Fibroblast of skin of right quadriceps (primary cell): ENCODE measurements at regions not wholly inside any gene's neighbourhood (a gene's known extent, or its start where the extent isn't known, plus 50 kb on each side); places are given as distances from the start of the nearest gene placed in this dataset.
"Not testable (repeated sequence)": the region's sequence is repeated elsewhere in the genome, so short reads cannot be mapped to it uniquely, and the experiment has no call there.

Experiments used
- DNase-seq: peaks from one replicate; pipeline ENCODE4 v3.0.0-alpha.2; 2013

GRCh38 chr19:29873801-29874575 lies 62.2 kb downstream of the CCNE1 start:
- no peak for DNase-seq

DNA sequence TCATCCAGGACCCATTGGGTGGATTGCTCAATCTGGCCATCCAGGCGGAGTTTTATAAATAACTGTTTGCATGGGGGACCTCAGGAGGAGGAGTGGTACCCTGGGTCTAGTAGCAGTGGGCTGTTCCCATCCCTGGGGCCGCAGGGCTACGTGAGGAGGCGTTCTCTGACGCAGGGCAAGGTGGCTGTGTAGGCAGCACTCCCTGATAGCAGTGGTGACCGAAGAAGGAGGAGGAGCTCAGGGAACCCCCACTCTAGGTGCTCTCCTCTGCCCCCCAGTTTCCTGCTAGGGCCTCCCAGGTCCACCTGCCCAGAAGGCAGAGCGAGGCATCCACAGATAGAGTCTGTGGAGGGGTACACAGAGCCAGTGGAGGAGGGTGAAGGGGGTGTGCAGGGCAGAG lies 64.1 kb downstream of the CCNE1 start:
- no peak for DNase-seq

DNA sequence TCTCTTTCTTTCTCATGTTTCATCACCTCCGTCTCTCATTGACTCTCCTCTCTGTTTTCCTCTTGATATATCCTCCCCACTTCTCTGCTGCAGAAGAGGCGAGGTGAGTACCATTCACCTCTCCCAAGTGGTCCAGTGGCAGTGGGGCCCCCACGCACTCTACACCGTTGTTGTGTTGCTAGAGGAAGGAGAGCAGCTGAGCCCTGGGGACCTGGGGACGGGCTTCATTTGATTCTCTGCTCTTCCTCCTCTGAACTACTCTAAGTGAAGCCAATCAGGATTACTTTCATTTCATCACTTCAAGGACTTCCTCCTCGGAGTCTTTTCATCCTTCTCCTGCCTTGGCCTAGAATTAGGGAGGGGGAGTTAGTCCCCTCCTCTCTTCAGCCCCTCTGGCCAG lies 64.6 kb downstream of the CCNE1 start:
- no peak for DNase-seq

DNA sequence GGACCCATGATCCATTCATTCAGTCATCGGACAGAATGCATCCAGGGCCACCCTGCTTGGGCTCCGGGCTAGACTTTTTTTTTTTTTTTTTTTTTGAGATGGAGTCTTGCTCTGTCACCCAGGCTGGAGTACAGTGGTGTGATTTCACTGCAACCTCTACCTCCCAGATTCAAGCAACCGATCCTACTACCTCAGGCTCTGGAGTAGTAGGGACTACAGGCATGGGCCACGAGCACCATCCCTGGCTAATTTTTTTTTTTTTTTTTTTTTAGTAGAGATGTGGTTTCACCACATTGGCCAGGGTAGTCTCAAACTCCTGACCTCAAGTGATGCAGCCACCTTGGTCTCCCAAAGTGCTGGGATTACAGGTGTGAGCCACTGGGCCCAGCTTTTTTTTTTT lies 65.1 kb downstream of the CCNE1 start:
- not testable (repeated sequence) for DNase-seq

DNA sequence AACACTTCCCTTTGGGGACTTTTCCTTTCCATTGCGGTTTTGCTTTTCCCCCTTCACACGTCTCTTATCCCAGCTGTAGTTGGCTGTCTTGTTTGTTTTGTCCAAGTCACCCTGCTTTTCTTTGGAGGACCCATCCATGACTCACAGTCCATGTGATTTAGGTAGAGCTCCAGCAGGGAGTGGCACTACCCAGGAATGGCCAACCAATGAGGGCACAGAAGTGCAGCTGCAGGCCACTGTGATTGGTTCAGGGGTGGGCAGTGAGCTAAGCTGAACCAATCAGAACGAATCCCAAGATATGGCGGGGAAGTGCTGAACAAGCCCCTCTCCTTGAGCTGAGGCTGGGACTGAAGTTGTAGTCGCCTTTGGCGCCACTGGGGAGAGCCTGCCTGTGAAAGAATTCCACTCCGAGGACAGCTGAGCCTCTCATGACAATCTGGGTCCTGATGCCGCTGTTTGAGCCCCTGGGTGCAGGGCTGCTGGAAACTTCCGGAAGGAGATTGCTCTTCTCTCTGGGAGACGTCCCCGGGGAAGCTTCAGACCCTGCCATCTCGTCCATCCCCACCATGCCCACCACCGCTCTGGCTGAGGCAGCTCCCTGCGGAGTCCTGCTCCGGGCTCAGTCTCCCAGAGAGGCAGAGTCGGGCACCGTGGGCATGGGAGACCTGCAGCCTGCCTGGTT lies 62.9 kb upstream of the URI1 start:
- peak; percentile 27 for DNase-seq

DNA sequence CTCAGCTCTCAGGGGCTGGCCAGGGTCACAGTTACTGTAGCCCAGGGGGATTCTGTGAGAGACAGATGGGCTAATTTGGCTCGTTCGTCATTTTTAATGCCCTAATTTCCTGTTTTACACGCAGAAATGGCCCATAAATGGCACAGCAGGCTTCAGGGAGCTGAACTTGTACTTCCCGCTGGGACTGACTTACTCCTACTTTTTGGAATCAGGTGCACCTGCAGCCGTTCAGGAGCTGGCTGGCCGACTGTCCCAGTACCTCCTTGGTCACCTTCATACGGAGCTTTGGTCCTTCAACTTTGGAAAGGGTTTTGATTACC lies 62.4 kb upstream of the URI1 start:
- no peak for DNase-seq

DNA sequence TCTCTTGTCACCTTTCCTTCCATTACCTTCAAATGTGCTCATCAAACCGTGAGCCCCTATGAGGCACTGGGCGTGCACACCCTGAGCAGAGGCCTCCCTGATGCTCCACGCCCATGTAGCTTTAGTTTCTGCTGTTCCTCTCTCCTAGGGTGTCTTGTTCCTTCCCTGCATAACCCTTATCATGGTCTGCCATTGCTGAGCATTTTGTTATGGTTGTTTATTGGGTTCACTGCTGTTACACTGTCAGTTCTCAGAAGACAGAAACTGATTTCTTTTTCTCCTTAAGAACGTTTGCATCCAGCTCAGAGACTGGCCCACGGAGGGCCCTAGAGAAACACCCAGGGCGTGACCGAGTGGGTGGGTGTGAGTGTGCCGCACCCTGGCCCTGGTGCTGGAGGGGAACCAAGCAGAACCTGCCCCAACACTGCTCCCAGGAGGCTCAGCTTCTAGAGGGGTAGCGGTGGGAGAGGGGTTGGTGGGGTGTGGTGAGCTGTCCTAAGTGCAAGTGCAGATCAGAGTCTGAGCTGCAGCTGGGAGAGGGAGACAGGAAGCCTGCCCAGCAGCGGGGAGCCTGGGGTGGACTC lies 61.4 kb upstream of the URI1 start:
- no peak for DNase-seq

GRCh38 chr19:29881386-29881785 lies 60.7 kb upstream of the URI1 start:
- DNase-seq, result peak; percentile 39

DNA sequence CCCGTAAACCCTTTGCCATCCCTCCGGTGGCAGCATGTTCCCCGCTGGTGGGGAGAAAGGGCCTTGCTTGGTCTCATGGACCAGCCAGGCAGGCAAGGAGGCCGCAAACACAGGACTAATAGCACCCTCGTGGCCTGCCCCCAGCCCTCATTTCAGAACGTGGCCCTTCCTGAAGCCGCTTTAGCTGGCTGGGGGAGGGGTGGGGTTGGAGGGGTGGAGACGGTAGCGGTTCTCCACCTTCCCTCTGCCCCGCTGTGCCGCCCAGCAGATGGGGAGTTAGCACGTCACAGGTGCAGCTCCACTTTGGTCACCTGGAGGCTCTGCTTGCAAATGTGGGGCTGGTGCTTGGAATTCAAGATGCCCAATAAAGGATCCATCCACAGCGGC lies 59.3 kb upstream of the URI1 start:
- no peak for DNase-seq

- DNase-seq, result no peak
Observed at GRCh38 chr19:29884044-29884443, 58.0 kb upstream of the URI1 start.

- no peak for DNase-seq
Observed at GRCh38 chr19:29884466-29884865, 57.6 kb upstream of the URI1 start.

DNA sequence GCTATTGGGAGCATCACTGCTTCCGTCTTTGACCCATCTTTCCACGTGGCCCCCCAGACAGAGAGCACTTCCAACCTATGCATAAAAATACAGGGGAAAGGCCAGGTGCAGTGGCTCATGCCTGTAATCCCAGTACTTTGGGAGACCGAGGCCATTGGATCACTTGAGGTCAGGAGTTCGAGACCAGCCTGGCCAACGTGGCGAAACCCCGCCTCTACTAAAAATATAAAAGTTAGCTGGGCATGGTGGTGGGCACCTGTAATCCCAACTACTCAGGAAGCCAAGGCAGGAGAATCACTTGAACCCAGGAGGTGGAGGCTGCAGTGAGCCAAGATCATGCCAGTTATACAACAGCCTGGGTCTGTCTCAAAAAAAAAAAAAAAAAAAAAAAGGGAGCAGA lies 55.9 kb upstream of the URI1 start:
- DNase-seq, result not testable (repeated sequence)

- DNase-seq, result no peak
Observed at GRCh38 chr19:29886586-29886985, 55.5 kb upstream of the URI1 start.

- peak; percentile 16 for DNase-seq
Observed at GRCh38 chr19:29887442-29887855, 54.6 kb upstream of the URI1 start.

- not testable (repeated sequence) for DNase-seq
Observed at GRCh38 chr19:29888047-29888446, 54.0 kb upstream of the URI1 start.

DNA sequence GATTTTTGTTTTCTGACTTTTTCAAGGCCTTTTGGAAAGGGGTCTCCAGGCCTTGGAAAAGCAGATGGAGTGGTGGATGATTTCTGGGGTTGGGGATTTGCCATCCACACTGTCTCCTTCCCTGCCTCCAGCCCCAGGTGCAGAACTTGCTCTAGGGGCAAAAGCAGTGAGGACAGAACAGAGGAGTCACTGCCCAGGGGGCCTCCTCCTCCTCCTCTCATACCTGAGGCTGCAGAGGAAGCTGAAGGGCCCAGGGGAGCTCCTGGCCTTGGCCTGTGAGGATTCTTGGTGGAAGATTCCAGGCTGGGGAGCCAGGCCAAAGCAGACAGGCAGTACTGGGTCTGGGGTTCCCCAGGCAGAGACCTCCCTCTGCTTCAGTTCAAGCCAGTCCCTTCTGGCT lies 52.3 kb upstream of the URI1 start:
- DNase-seq, result no peak

DNA sequence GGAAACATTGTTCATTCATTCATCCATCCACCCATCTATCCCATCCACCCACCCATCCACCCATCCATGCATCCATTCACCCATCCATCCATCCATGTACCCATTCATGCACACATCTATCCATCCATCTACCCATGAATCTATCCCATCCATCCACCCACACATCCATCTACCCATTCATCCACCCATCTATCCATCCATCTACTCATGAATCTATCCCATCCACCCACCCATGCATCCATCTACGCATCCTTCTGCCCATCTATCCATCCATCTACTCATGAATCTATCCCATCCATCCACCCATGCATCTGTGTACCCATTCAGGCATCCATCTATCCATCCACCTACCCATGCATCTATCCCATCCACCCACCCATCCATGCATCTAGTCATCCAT lies 51.6 kb upstream of the URI1 start:
- no peak for DNase-seq
